ENCODE measurements at regions not wholly inside any gene's neighbourhood (a gene's known extent, or its start where the extent isn't known, plus 50 kb on each side); places are given as distances from the start of the nearest gene placed in this dataset.

DNA sequence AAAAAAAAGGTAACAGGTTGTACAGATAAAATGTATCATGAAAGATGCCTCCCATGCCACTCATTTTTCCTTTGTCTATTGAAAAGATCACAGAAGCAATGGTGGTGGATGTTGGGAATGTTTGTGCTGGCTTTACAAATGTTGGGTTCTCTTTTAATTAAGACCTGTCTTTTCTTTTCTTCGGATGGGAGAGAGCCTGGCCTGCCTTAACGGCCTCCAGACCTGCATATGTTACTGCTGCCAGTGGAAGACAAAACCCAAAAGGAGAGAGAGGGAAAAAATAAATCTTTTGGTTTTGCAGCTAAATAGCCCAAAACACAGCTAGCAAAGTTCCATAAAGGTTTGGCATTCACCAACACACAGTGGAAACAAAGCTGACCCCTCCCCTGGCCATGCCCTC is 50.5 kb upstream of the FZD7 start:
- TF ChIP-seq POLR2AphosphoS5 (IDR thresholded peaks at IDR 0.05; ENCODE audit: low read depth, low read length), result no peak
- TF ChIP-seq REST (IDR thresholded peaks at IDR 0.05; ENCODE audit: insufficient read depth in 1 of 2, low read depth in 2 of 2, low read length in 2 of 2), result no peak
- no peak for TF ChIP-seq TAF1 (IDR thresholded peaks at IDR 0.05; ENCODE audit: borderline replicate concordance, insufficient read depth, low read length)
- no peak for TF ChIP-seq FOXP2 (optimal IDR thresholded peaks at IDR 0.05; ENCODE audit: borderline replicate concordance, extremely low read depth, extremely low read length, insufficient read depth)
- no peak for TF ChIP-seq SIN3A (IDR thresholded peaks at IDR 0.05; ENCODE audit: borderline replicate concordance, insufficient read depth, low read length)

All from PFSK-1 (cell line).